ENCODE measurements at regions not wholly inside any gene's neighbourhood (a gene's known extent, or its start where the extent isn't known, plus 50 kb on each side); places are given as distances from the start of the nearest gene placed in this dataset.

- no peaks in the 10 kb centered on the region for H3K79me2 ChIP-seq
- TF ChIP-seq CTCF (IDR thresholded peaks at IDR 0.05; ENCODE audit: poor library complexity) (no peak), EZH2phosphoT487 (IDR thresholded peaks at IDR 0.05; ENCODE audit: low read depth, severe bottlenecking, unreplicated experiment) (no peak), EZH2 (IDR thresholded peaks at IDR 0.05; ENCODE audit: borderline replicate concordance) (no peak)
- no peaks in the 10 kb centered on the region for H3K9me2 ChIP-seq (replicated peaks; ENCODE audit: insufficient read depth)
- DNase-seq (ENCODE audit: low spot score) = no peak
- H3K4me2 ChIP-seq = no peak overlapping the region
- H4K20me1 ChIP-seq (ENCODE audit: insufficient read depth, poor library complexity, severe bottlenecking) = no peaks in the 10 kb centered on the region
- no peaks in the 10 kb centered on the region for H3K36me3 ChIP-seq (replicated peaks; ENCODE audit: insufficient read depth, low read depth)
- no peaks in the 10 kb centered on the region for H3K9me3 ChIP-seq (ENCODE audit: low read depth)
- H3K27me3 ChIP-seq = no peaks in the 10 kb centered on the region
- H3K4me3 ChIP-seq = no peak overlapping the region
- H3K27ac ChIP-seq = no peak overlapping the region
- H3K4me1 ChIP-seq (ENCODE audit: insufficient read depth) = no peaks in the 10 kb centered on the region
- WGBS (ENCODE audit: low lambda C conversion rate, missing lambda C conversion rate) = 85% methylated on average over 5 of the region's 5 CpGs
- H2AFZ ChIP-seq = no peak overlapping the region
Observed at GRCh38 chr15:53307952-53308624, 451.4 kb downstream of the WDR72 start.

- no peak for DNase-seq (ENCODE audit: low spot score)
- H3K4me2 ChIP-seq = no peak overlapping the region
- H3K36me3 ChIP-seq (replicated peaks; ENCODE audit: insufficient read depth, low read depth) = no peaks in the 10 kb centered on the region
- no peak overlapping the region for H3K27ac ChIP-seq
- no peaks in the 10 kb centered on the region for H3K9me2 ChIP-seq (replicated peaks; ENCODE audit: insufficient read depth)
- H2AFZ ChIP-seq = no peak overlapping the region
- no peak overlapping the region for H3K4me3 ChIP-seq
- H3K79me2 ChIP-seq = no peaks in the 10 kb centered on the region
- 58% methylated on average over 2 of the region's 2 CpGs for WGBS (ENCODE audit: low lambda C conversion rate, missing lambda C conversion rate)
- TF ChIP-seq CTCF (IDR thresholded peaks at IDR 0.05; ENCODE audit: poor library complexity) = no peak
- TF ChIP-seq EZH2 (IDR thresholded peaks at IDR 0.05; ENCODE audit: borderline replicate concordance) = no peak
- TF ChIP-seq EZH2phosphoT487 (IDR thresholded peaks at IDR 0.05; ENCODE audit: low read depth, severe bottlenecking, unreplicated experiment) = no peak
- no peaks in the 10 kb centered on the region for H3K27me3 ChIP-seq
- no peaks in the 10 kb centered on the region for H3K4me1 ChIP-seq (ENCODE audit: insufficient read depth)
- no peaks in the 10 kb centered on the region for H4K20me1 ChIP-seq (ENCODE audit: insufficient read depth, poor library complexity, severe bottlenecking)
- no peaks in the 10 kb centered on the region for H3K9me3 ChIP-seq (ENCODE audit: low read depth)
Observed at GRCh38 chr15:53305554-53305953, 453.9 kb downstream of the WDR72 start.

- Histone ChIP-seq H3K27me3 (no peaks in the 10 kb centered on the region), H4K20me1 (ENCODE audit: insufficient read depth, poor library complexity, severe bottlenecking) (no peaks in the 10 kb centered on the region), H2AFZ (no peak overlapping the region), H3K79me2 (no peaks in the 10 kb centered on the region), H3K4me2 (no peak overlapping the region), H3K9me3 (ENCODE audit: low read depth) (no peaks in the 10 kb centered on the region), H3K4me1 (ENCODE audit: insufficient read depth) (no peaks in the 10 kb centered on the region), H3K36me3 (replicated peaks; ENCODE audit: insufficient read depth, low read depth) (no peaks in the 10 kb centered on the region), H3K9me2 (replicated peaks; ENCODE audit: insufficient read depth) (no peaks in the 10 kb centered on the region), H3K27ac (no peak overlapping the region), H3K4me3 (no peak overlapping the region)
- no peak for DNase-seq (ENCODE audit: low spot score)
- 100% methylated on average over 1 of the region's 1 CpG for WGBS (ENCODE audit: low lambda C conversion rate, missing lambda C conversion rate)
- TF ChIP-seq CTCF (IDR thresholded peaks at IDR 0.05; ENCODE audit: poor library complexity) (no peak), EZH2phosphoT487 (IDR thresholded peaks at IDR 0.05; ENCODE audit: low read depth, severe bottlenecking, unreplicated experiment) (no peak), EZH2 (IDR thresholded peaks at IDR 0.05; ENCODE audit: borderline replicate concordance) (no peak)
Observed at GRCh38 chr15:53305101-53305500, 454.4 kb downstream of the WDR72 start.
